AG10803 (cell line): ENCODE measurements at regions not wholly inside any gene's neighbourhood (a gene's known extent, or its start where the extent isn't known, plus 50 kb on each side); places are given as distances from the start of the nearest gene placed in this dataset.
A peak's percentile ranks its signal among the peaks of the same experiment; 100 is the strongest.
"Not testable (repeated sequence)": the region's sequence is repeated elsewhere in the genome, so short reads cannot be mapped to it uniquely, and the experiment has no call there.

Source experiments
- DNase-seq: peaks from one replicate; pipeline ENCODE4 v3.0.0; 2010; ENCODE audit warnings: low read depth
- H3K4me3 ChIP-seq: 2 replicates; pipeline ENCODE4 v1.5.1; 2011; ENCODE audit warnings: mild to moderate bottlenecking, low read length, control low read depth
- TF ChIP-seq, protein P1 (sequence below): conservative IDR thresholded peaks from 2 replicates; pipeline ENCODE4 v1.5.1; 2011; ENCODE audit warnings: mild to moderate bottlenecking, low read length, control low read depth, inconsistent platforms

GRCh38 chr21:28018213-28018612 lies 974.5 kb downstream of the LTN1 start:
- H3K4me3 ChIP-seq, result no peak overlapping the region
- DNase-seq, result no peak
- TF ChIP-seq, protein P1, sequence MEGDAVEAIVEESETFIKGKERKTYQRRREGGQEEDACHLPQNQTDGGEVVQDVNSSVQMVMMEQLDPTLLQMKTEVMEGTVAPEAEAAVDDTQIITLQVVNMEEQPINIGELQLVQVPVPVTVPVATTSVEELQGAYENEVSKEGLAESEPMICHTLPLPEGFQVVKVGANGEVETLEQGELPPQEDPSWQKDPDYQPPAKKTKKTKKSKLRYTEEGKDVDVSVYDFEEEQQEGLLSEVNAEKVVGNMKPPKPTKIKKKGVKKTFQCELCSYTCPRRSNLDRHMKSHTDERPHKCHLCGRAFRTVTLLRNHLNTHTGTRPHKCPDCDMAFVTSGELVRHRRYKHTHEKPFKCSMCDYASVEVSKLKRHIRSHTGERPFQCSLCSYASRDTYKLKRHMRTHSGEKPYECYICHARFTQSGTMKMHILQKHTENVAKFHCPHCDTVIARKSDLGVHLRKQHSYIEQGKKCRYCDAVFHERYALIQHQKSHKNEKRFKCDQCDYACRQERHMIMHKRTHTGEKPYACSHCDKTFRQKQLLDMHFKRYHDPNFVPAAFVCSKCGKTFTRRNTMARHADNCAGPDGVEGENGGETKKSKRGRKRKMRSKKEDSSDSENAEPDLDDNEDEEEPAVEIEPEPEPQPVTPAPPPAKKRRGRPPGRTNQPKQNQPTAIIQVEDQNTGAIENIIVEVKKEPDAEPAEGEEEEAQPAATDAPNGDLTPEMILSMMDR, result no peak

DNA sequence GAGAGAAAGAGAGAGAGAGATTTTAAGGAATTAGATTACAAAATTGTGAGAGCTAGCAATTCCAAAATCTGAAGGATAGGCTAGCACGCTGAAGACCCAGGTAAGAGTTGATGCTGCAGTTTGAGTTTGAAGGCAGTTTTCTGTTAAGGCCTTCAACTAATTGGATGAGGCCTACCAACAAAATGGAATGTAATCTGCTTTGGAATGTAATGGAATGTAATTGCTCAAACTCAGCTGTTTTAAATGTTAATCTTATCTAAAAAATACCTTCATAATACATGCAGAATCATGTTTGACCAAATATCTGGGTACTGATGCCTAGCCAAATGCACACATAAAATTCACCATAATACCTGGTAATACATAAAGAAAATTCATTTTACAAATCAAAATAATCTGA lies 976.1 kb downstream of the LTN1 start:
- TF ChIP-seq, protein P1, result no peak
- H3K4me3 ChIP-seq, result no peak overlapping the region
- DNase-seq, result no peak

GRCh38 chr21:28013123-28013522 lies 979.6 kb downstream of the LTN1 start:
- DNase-seq, H3K4me3 ChIP-seq: not testable (repeated sequence)

GRCh38 chr21:28011970-28012369 lies 980.7 kb downstream of the LTN1 start:
- H3K4me3 ChIP-seq, DNase-seq: not testable (repeated sequence)

- not testable (repeated sequence) for H3K4me3 ChIP-seq, DNase-seq
Measured at GRCh38 chr21:28008245-28008644, 984.4 kb downstream of the LTN1 start.

DNA sequence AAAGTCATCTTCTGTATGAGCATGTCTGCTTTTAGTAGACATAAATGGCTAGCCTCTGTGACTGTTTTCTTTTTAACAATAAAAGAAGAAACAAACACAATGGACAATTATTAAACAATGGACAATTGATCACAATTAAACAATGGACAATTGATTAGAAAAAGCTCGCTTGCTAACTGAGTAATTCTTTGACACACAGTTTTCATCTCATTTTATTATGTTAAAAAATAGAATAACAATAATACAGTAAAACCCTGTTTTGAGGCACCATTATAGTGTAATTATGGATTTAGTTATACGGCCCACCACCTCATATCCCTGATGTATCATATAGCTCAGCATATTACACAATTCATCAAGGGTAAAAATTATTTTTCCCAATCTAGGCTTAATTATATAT lies 989.0 kb downstream of the LTN1 start:
- DNase-seq, H3K4me3 ChIP-seq: not testable (repeated sequence)

DNA sequence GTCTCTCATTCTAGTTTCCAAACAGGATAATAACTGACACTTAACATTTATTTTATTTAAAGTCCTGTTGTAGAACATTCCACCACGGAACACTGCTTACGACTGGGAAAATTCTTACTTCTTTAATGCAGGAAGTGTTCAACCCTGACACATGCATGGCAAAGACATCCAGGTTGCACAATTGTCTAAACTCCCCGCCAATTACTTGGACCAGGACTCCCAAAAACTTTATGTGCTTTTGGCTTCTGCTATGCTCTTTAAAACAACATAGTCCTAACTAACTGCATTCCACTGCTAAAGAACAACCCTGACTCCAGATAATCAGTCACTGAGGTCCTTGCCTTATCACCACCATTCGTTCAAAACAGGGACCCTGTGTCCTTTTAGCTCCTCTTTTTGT lies 995.8 kb downstream of the LTN1 start:
- DNase-seq, result peak; percentile 40
- not testable (repeated sequence) for H3K4me3 ChIP-seq

GRCh38 chr21:27984663-27985325 lies 1007.9 kb downstream of the LTN1 start:
- H3K4me3 ChIP-seq, result not testable (repeated sequence)
- DNase-seq, result peak; percentile 42

- DNase-seq, H3K4me3 ChIP-seq: not testable (repeated sequence)
Measured at GRCh38 chr21:27979446-27979845, 1012.6 kb upstream of the ADAMTS5 start.

- TF ChIP-seq, protein P1, result no peak
Measured at GRCh38 chr21:27975514-27975913, 1008.6 kb upstream of the ADAMTS5 start.

DNA sequence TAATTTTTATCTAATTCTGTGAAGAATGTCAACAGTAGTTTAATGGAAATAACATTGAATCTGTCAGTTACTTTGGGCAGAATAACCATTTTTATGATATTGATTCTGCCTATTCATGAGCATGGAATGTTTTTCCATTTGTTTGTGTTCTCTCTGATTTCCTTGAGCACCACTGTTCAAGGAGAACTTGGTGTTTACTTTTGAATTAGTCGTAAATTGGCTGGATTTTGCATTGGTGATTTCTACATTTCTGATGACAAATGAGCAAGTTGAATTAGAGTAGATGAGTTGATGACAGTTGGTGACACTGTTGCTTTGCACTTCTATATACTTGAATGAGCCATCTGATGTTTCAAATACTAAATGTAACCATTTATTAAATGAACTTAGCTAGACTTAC lies 1007.3 kb upstream of the ADAMTS5 start:
- DNase-seq, H3K4me3 ChIP-seq: not testable (repeated sequence)

More at GRCh38 chr21:27975514-27975913, 1008.6 kb upstream of the ADAMTS5 start:
- no peak for DNase-seq
- no peak overlapping the region for H3K4me3 ChIP-seq

GRCh38 chr21:27968240-27968639 lies 1001.4 kb upstream of the ADAMTS5 start:
- DNase-seq, result peak; percentile 42
- H3K4me3 ChIP-seq, result not testable (repeated sequence)
